ENCODE measurements at regions not wholly inside any gene's neighbourhood (a gene's known extent, or its start where the extent isn't known, plus 50 kb on each side); places are given as distances from the start of the nearest gene placed in this dataset.

GRCh38 chr5:68011259-68011760 lies 204.2 kb upstream of the PIK3R1 start:
- no peak overlapping the region for H3K4me3 ChIP-seq (ENCODE audit: low read depth, low read length)
- TF ChIP-seq, protein P1, sequence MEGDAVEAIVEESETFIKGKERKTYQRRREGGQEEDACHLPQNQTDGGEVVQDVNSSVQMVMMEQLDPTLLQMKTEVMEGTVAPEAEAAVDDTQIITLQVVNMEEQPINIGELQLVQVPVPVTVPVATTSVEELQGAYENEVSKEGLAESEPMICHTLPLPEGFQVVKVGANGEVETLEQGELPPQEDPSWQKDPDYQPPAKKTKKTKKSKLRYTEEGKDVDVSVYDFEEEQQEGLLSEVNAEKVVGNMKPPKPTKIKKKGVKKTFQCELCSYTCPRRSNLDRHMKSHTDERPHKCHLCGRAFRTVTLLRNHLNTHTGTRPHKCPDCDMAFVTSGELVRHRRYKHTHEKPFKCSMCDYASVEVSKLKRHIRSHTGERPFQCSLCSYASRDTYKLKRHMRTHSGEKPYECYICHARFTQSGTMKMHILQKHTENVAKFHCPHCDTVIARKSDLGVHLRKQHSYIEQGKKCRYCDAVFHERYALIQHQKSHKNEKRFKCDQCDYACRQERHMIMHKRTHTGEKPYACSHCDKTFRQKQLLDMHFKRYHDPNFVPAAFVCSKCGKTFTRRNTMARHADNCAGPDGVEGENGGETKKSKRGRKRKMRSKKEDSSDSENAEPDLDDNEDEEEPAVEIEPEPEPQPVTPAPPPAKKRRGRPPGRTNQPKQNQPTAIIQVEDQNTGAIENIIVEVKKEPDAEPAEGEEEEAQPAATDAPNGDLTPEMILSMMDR (IDR thresholded peaks at IDR 0.05; ENCODE audit: low read depth, low read length), result no peak

DNA sequence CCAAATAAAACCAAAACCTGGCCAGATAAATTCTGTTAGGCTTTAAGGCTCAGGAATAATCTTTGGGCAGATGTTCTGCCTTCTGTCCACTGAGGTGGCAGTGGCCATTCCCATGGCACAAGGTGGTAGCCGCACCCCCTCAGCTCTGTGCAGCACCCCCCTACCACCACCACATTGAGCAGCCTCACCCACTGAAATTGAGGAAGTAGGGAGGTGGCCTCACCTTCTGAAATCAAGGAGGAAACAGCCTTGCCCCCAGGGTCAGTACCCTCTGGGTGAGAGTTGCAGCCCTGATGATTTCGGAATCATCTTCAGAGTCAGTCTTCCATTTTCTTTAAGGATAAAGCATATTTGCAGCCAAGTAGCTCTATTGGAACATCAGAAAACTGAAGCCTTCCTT lies 204.8 kb upstream of the PIK3R1 start:
- H3K4me3 ChIP-seq (ENCODE audit: low read depth, low read length), result no peak overlapping the region

DNA sequence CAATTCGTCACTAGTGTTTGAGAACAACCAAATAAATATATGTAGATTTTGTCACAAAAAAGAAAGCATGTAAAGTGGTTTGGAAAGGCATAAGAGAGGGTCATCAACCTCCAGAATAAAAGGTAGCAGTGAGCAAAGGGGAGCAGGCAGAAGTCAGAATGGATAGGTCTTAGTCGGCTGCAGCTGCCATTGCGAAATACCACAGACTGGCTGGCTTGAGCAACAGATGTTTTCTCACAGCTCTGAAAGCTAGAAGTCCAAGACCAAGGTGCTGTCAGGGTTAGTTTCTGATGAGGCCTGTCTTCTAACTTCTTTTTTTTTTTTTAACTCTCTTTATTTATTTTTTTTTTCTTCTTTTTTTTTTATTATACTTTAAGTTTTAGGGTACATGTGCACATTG lies 208.1 kb upstream of the PIK3R1 start:
- TF ChIP-seq, protein P1 (IDR thresholded peaks at IDR 0.05; ENCODE audit: low read depth, low read length), result no peak
- H3K4me3 ChIP-seq (ENCODE audit: low read depth, low read length), result no peak overlapping the region

More for the DNA sequence above, 204.8 kb upstream of the PIK3R1 start:
- TF ChIP-seq, protein P1 (IDR thresholded peaks at IDR 0.05; ENCODE audit: low read depth, low read length), result no peak

- no peak overlapping the region for H3K4me3 ChIP-seq (ENCODE audit: low read depth, low read length)
- TF ChIP-seq, protein P1 (IDR thresholded peaks at IDR 0.05; ENCODE audit: low read depth, low read length), result no peak
These were observed 212.7 kb upstream of the PIK3R1 start for GRCh38 chr5:68002836-68003235.

GRCh38 chr5:68000805-68001204 lies 214.8 kb upstream of the PIK3R1 start:
- H3K4me3 ChIP-seq (ENCODE audit: low read depth, low read length), result no peak overlapping the region
- TF ChIP-seq, protein P1 (IDR thresholded peaks at IDR 0.05; ENCODE audit: low read depth, low read length), result no peak

- TF ChIP-seq, protein P1 (IDR thresholded peaks at IDR 0.05; ENCODE audit: low read depth, low read length), result no peak
- H3K4me3 ChIP-seq (ENCODE audit: low read depth, low read length), result no peak overlapping the region
These were observed 216.2 kb upstream of the PIK3R1 start for GRCh38 chr5:67999391-67999790.

- TF ChIP-seq, protein P1 (IDR thresholded peaks at IDR 0.05; ENCODE audit: low read depth, low read length), result no peak
- H3K4me3 ChIP-seq (ENCODE audit: low read depth, low read length), result no peak overlapping the region
These were observed 216.8 kb upstream of the PIK3R1 start for GRCh38 chr5:67998709-67999261.
